ENCODE measurements at regions not wholly inside any gene's neighbourhood (a gene's known extent, or its start where the extent isn't known, plus 50 kb on each side); places are given as distances from the start of the nearest gene placed in this dataset.

GRCh38 chr5:71864730-71865601, 145.9 kb downstream of the CARTPT start:
- no peak for DNase-seq (ENCODE audit: low read depth in 2 of 3, low spot score in 1 of 3)

- DNase-seq (ENCODE audit: low read depth in 2 of 3, low spot score in 1 of 3): no peak
Measured at GRCh38 chr5:71865665-71866320, 146.7 kb downstream of the CARTPT start.

- no peak for DNase-seq (ENCODE audit: low read depth in 2 of 3, low spot score in 1 of 3)
Measured at GRCh38 chr5:71872311-71872864, 153.3 kb downstream of the CARTPT start.

GRCh38 chr5:71873191-71873591, 154.1 kb downstream of the CARTPT start:
- DNase-seq (ENCODE audit: low read depth in 2 of 3, low spot score in 1 of 3): no peak

GRCh38 chr5:71874521-71874920, 155.4 kb downstream of the CARTPT start:
- DNase-seq (ENCODE audit: low read depth in 2 of 3, low spot score in 1 of 3): no peak

- DNase-seq (ENCODE audit: low read depth in 2 of 3, low spot score in 1 of 3): no peak
Measured at GRCh38 chr5:71877511-71877910, 158.4 kb downstream of the CARTPT start.

- no peak for DNase-seq (ENCODE audit: low read depth in 2 of 3, low spot score in 1 of 3)
Measured at GRCh38 chr5:71880536-71880935, 161.5 kb downstream of the CARTPT start.

- DNase-seq (ENCODE audit: low read depth in 2 of 3, low spot score in 1 of 3): no peak
Measured at GRCh38 chr5:71882826-71883741, 164.0 kb downstream of the CARTPT start.

- no peak for DNase-seq (ENCODE audit: low read depth in 2 of 3, low spot score in 1 of 3)
Measured at GRCh38 chr5:71883742-71884103, 164.6 kb downstream of the CARTPT start.

GRCh38 chr5:71884926-71885325, 165.9 kb downstream of the CARTPT start:
- DNase-seq (ENCODE audit: low read depth in 2 of 3, low spot score in 1 of 3): no peak

GRCh38 chr5:71886406-71886805, 167.3 kb downstream of the CARTPT start:
- no peak for DNase-seq (ENCODE audit: low read depth in 2 of 3, low spot score in 1 of 3)

GRCh38 chr5:71887680-71888079, 168.6 kb downstream of the CARTPT start:
- no peak for DNase-seq (ENCODE audit: low read depth in 2 of 3, low spot score in 1 of 3)

GRCh38 chr5:71891406-71891805, 172.3 kb downstream of the CARTPT start:
- DNase-seq (ENCODE audit: low read depth in 2 of 3, low spot score in 1 of 3): no peak

GRCh38 chr5:71891856-71892255, 172.8 kb downstream of the CARTPT start:
- DNase-seq (ENCODE audit: low read depth in 2 of 3, low spot score in 1 of 3): no peak

- DNase-seq (ENCODE audit: low read depth in 2 of 3, low spot score in 1 of 3): no peak
Measured at GRCh38 chr5:71892641-71893365, 173.7 kb downstream of the CARTPT start.

- DNase-seq (ENCODE audit: low read depth in 2 of 3, low spot score in 1 of 3): no peak
Measured at GRCh38 chr5:71893451-71893850, 174.4 kb downstream of the CARTPT start.

- no peak for DNase-seq (ENCODE audit: low read depth in 2 of 3, low spot score in 1 of 3)
Measured at GRCh38 chr5:71894091-71894490, 175.0 kb downstream of the CARTPT start.

- DNase-seq (ENCODE audit: low read depth in 2 of 3, low spot score in 1 of 3): no peak
Measured at GRCh38 chr5:71895546-71895945, 176.5 kb downstream of the CARTPT start.

- no peak for DNase-seq (ENCODE audit: low read depth in 2 of 3, low spot score in 1 of 3)
Measured at GRCh38 chr5:71899865-71900342, 180.8 kb downstream of the CARTPT start.

- no peak for DNase-seq (ENCODE audit: low read depth in 2 of 3, low spot score in 1 of 3)
Measured at GRCh38 chr5:71903808-71904207, 184.7 kb downstream of the CARTPT start.
